Bone marrow (tissue), 2 donors: ENCODE measurements at regions not wholly inside any gene's neighbourhood (a gene's known extent, or its start where the extent isn't known, plus 50 kb on each side); places are given as distances from the start of the nearest gene placed in this dataset.

Source experiments
- DNase-seq, 2 donors: peaks; one replicate each; lab custom pipeline; 2025; lab: John Stamatoyannopoulos, UW

GRCh38 chr16:63617047-63617989, 1504.5 kb downstream of the CDH11 start:
- no peak for DNase-seq

- no peak for DNase-seq
Measured at GRCh38 chr16:63614429-63614828, 1507.4 kb downstream of the CDH11 start.

- no peak for DNase-seq
Measured at GRCh38 chr16:63613701-63614100, 1508.2 kb downstream of the CDH11 start.

DNA sequence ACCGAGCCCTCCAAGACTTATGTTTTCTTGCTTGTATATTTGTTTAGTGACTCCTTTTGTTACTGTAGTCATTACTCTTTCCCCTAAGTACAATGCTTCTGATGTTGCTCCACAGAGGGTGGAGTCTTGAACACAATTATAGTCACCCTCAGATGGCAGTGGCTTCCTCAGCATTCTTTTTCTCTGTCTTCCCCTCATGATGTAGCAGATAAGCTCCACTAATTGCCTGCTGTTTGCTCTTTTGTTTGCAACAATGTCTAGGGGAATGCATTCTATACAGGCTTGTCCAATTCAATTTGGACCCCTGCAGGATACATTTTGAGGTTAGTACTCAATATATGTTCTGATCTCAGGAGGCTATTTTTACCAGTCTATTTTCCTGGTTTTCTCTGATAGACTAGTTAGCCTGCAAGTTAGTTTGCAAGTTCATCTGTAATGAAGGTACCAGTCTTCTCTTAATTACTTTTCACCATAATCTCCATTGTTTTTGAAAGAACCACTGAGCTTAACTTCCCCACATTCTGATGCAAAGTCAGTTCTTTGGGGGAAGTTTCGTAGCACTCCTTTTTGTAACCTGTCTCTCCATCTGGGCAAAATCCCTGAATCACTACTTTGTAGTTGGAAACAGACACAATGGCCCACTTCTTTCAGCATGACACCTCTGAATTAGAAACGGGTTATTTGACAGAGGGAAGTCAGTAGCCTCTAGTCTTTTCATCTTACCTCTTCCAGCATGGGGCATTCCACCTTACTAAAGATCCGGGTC, 1509.2 kb downstream of the CDH11 start:
- no peak for DNase-seq

- no peak for DNase-seq
Measured at GRCh38 chr16:63606778-63607177, 1515.1 kb downstream of the CDH11 start.

- no peak for DNase-seq
Measured at GRCh38 chr16:63602206-63602927, 1519.5 kb downstream of the CDH11 start.

GRCh38 chr16:63596716-63597115, 1525.1 kb downstream of the CDH11 start:
- DNase-seq: no peak

DNA sequence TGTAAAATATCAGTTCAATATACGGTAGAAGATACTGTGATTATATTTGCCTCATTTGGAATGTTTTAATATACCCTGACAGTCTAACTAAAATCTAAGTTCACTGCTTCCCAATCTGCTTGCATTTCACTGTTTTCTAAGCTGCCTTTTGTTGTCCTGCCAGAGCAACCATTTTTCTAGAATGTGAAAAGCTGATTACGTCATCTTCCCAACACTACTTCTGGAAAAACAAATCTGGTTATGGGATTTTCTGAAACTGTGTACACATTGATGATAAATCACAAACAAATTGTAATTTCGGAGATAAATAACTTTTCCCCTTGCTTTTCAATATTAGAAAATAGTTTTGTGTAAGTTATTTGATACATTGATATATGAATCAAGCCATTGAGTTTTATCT, 1529.0 kb downstream of the CDH11 start:
- DNase-seq: no peak

DNA sequence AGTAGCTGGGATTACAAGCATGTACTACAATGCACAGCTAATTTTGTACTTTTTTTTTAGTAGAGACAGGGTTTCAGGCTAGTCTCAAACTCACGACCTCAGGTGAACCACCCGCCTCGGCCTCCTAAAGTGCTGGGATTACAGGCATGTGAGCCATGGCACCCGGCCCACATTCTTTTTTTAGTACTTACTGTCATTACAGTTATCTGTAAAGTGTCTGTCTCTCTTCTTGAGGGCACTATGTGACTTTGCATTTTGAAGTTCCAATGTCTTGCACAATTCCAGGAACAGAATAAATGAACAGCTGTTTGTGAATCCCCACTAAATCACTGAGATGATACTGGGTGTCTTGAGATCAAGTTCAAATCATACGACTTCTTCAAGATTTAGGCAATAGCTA, 1540.3 kb downstream of the CDH11 start:
- no peak for DNase-seq

GRCh38 chr16:63578791-63579190, 1542.6 kb upstream of the CDH8 start:
- no peak for DNase-seq

GRCh38 chr16:63577891-63578290, 1541.7 kb upstream of the CDH8 start:
- no peak for DNase-seq

GRCh38 chr16:63575041-63575440, 1538.8 kb upstream of the CDH8 start:
- no peak for DNase-seq

DNA sequence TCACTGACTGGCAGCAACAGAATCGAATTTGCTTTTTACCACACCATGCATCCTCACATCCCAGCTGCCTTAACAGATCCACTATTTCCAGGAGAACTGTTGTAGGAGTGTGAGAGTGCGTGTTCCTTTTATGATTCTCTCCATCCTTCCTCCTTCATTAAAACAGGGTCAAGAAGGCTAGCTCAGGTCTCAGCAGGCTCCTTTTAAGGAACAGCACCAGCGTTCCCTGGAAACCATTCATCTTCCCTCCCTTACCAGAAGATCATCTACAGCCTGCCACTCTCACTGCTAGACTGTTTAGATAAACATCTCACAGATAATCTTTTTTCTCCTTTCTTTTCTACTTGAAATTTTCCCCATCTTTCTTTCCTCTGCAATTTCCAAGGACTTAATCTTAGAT, 1531.9 kb upstream of the CDH8 start:
- DNase-seq: no peak

DNA sequence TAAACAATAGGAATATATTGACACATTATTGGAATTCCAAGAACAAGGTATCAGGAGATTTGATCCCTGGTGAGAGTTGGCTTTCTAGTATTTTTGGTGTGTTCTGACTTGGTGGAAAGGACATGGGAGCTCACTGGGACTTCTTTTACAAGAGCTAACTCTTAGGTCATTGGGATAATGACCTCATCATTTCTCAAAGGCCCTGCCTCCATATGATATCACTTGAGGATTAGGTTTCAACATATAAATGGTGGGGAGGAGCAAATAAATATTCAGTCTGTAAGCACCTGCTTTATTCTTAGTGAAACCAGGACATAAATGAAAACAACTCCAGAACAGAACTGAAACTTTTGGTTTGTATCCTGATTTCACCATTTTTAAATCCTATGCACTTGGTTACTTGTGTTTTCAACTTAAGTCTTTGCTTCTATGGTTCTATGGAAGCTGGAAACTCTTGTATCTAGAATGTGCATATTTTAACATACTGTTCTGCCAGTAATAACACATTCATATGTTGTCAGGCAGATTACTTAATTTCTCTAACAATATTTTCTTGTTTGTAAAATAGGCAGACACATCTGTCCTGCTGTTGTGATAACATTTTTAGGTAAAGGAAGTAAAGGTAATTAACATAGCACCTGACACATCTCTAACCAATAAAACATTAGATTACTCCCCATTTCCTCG, 1527.7 kb upstream of the CDH8 start:
- DNase-seq: no peak

DNA sequence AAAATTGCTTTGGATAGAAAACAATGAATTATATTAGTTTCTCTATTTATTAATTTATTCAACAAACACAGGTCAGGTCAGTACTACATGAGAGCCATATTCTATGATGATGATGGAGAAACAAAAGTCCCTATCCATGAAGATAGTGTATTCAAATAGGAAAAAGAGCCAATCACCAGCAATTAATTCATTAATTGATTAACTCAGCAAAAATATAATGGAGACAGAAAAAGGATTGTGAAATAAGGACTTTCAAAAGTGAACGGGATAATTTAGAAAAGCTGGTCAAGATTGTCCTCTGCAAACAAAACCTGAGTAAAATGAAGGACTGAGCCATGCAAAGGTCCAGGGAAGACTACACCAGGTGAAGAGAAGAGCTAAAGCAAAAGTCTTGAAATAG, 1517.7 kb upstream of the CDH8 start:
- DNase-seq: no peak

- DNase-seq: no peak
Measured at GRCh38 chr16:63539276-63539675, 1503.0 kb upstream of the CDH8 start.

DNA sequence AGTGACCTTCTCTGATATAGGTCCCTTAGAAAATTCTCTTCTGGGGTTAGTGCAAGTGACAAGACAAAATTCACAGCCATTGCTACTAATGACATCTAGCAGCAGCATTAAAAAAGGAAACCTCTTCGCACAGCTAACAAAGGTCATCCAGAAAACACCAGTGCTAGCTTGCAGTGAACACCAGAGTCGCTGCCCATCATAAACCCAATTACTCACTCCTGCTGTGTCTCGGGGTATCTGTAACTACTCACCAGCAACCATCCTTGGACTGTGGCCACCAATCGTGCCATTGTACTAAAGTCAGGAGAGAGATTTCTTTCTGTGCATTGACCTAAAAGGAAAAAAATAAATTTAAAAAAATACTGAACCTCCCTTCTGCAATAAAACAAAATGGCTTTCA, 1494.7 kb upstream of the CDH8 start:
- no peak for DNase-seq

- no peak for DNase-seq
Measured at GRCh38 chr16:63530208-63530607, 1494.0 kb upstream of the CDH8 start.

GRCh38 chr16:63527404-63527803, 1491.2 kb upstream of the CDH8 start:
- no peak for DNase-seq

- DNase-seq: no peak
Measured at GRCh38 chr16:63516394-63516793, 1480.2 kb upstream of the CDH8 start.

GRCh38 chr16:63512910-63513309, 1476.7 kb upstream of the CDH8 start:
- no peak for DNase-seq

DNA sequence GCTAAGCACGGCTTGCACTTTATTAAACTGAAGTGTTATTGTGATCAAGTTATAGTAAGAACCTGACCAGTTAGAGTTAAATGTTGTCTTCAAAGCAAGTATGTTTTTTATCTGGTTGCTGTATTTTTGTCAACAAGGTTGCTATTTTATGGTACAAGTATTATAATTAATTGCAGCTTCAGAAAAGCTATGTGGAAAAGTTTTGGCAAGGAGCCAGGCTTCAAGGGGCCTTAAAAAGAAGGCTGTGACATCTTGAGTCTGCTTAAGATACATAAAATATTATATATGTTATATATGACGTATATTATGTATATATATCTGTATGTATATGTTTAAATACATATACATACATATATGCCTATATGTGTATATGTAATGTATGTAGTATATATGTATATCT, 1461.2 kb upstream of the CDH8 start:
- DNase-seq: no peak
